SK-N-SH (cell line): ENCODE measurements at regions not wholly inside any gene's neighbourhood (a gene's known extent, or its start where the extent isn't known, plus 50 kb on each side); places are given as distances from the start of the nearest gene placed in this dataset.

ENCODE experiments used
- CTCF ChIA-PET: fragments of 300-600, 350-600 bp; formaldehyde crosslinking; extraction: SDS; loops from one replicate; lab custom pipeline; 2021; lab: Yijun Ruan, JAX
- POLR2A ChIA-PET: fragments of 350-600 bp; sonication (Branson Sonifier 250); formaldehyde crosslinking; extraction: SDS; loops from one replicate; lab custom pipeline; 2020; ENCODE audit warnings: antibody characterized with exemption, inconsistent platforms; lab: Yijun Ruan, JAX
- DNase-seq: peaks from one replicate; pipeline ENCODE4 v3.0.0; 2012
- H2AFZ ChIP-seq: fragments of 200-600 bp; sonication (generic); 2 replicates; pipeline ENCODE4 v1.8.1; 2016; ENCODE audit warnings: antibody characterized with exemption, mild to moderate bottlenecking, low read depth
- H3F3A ChIP-seq: fragments of 200-600 bp; sonication (generic); replicated peaks from 2 replicates; pipeline ENCODE3; 2016; ENCODE audit warnings: antibody characterized with exemption, mild to moderate bottlenecking; ENCODE audit not compliant: insufficient read depth
- H3K27ac ChIP-seq, 2 experiments: fragments of 200-500 bp in 1 of 2; fragments of 200-600 bp in 1 of 2; sonication (Bioruptor generic) in 1 of 2; sonication (generic), shearing (Covaris generic) in 1 of 2; 2 replicates each; pipeline versions ENCODE4 v1.5.1 to v1.6.1; 2014 to 2016; ENCODE audit warnings: low read depth in 2 of 2, inconsistent platforms in 1 of 2, low read length in 1 of 2, mild to moderate bottlenecking in 1 of 2, mixed read lengths in 1 of 2
- H3K27me3 ChIP-seq: fragments of 200-600 bp; sonication (generic), shearing (Covaris generic); 2 replicates; pipeline ENCODE4 v1.6.1; 2016; ENCODE audit warnings: mixed run types; ENCODE audit not compliant: insufficient read depth
- H3K36me3 ChIP-seq, 2 experiments: fragments of 200-500 bp in 1 of 2; fragments of 200-600 bp in 1 of 2; sonication (Bioruptor generic) in 1 of 2; sonication (generic) in 1 of 2; replicated peaks in 1 of 2; 2 replicates each; pipeline versions ENCODE3 to v1.5.1; 2014 to 2016; ENCODE audit warnings: low read length in 1 of 2, mild to moderate bottlenecking in 1 of 2; ENCODE audit not compliant: insufficient read depth in 2 of 2, control insufficient read depth in 1 of 2
- H3K4me1 ChIP-seq, 2 experiments: fragments of 200-500 bp in 1 of 2; fragments of 200-600 bp in 1 of 2; sonication (Bioruptor generic) in 1 of 2; sonication (generic), shearing (Covaris generic) in 1 of 2; 2 replicates each; pipeline versions ENCODE4 v1.5.1 to v1.6.1; 2014 to 2016; ENCODE audit warnings: low read depth in 1 of 2, low read length in 1 of 2, mixed run types in 1 of 2; ENCODE audit not compliant: insufficient read depth in 2 of 2, control insufficient read depth in 1 of 2
- H3K4me2 ChIP-seq: fragments of 200-600 bp; sonication (generic), shearing (Covaris generic); 2 replicates; pipeline ENCODE4 v1.6.1; 2017; ENCODE audit warnings: mixed run types
- H3K4me3 ChIP-seq, 2 experiments: fragments of 200-500 bp in 1 of 2; fragments of 200-600 bp in 1 of 2; sonication (Bioruptor generic) in 1 of 2; sonication (generic), shearing (Covaris generic) in 1 of 2; 2 replicates each; pipeline versions ENCODE4 v1.5.1 to v1.8.1; 2014 to 2016; ENCODE audit warnings: low read depth in 2 of 2, inconsistent platforms in 1 of 2, low read length in 1 of 2, mild to moderate bottlenecking in 1 of 2, mixed read lengths in 1 of 2, moderate library complexity in 1 of 2
- H3K79me2 ChIP-seq: fragments of 200-600 bp; sonication (generic); 2 replicates; pipeline ENCODE4 v1.8.1; 2017; ENCODE audit warnings: mild to moderate bottlenecking; ENCODE audit not compliant: insufficient read depth
- H3K9ac ChIP-seq: fragments of 200-600 bp; sonication (generic); 2 replicates; pipeline ENCODE4 v1.6.1; 2017; ENCODE audit warnings: mixed run types
- H3K9me2 ChIP-seq: fragments of 200-600 bp; sonication (generic); 2 replicates; pipeline ENCODE4 v1.6.1; 2017; ENCODE audit warnings: mixed run types
- H3K9me3 ChIP-seq: fragments of 200-600 bp; sonication (generic); 2 replicates; pipeline ENCODE4 v1.6.1; 2017; ENCODE audit warnings: mixed run types, mild to moderate bottlenecking, moderate library complexity
- H4K20me1 ChIP-seq: fragments of 200-600 bp; sonication (generic); 2 replicates; pipeline ENCODE4 v1.6.1; 2017; ENCODE audit warnings: mild to moderate bottlenecking, mixed run types; ENCODE audit not compliant: insufficient read depth
- CHD2 ChIP-seq: fragments of 150-350 bp; IDR thresholded peaks from 2 replicates; pipeline ENCODE4 v1.6.1; 2018; ENCODE audit warnings: low read length; ENCODE audit not compliant: partially characterized antibody
- EZH2phosphoT487 ChIP-seq: fragments of 200-600 bp; sonication (generic); IDR thresholded peaks from 2 replicates; pipeline ENCODE4 v1.6.1; 2017; ENCODE audit warnings: low read depth, mixed run types, mild to moderate bottlenecking, antibody characterized with exemption, moderate library complexity, borderline replicate concordance
- FOXM1 ChIP-seq: IDR thresholded peaks from 2 replicates; pipeline ENCODE4 v1.4.0; 2012; ENCODE audit warnings: low read depth, mild to moderate bottlenecking
- NFIC ChIP-seq: IDR thresholded peaks from 2 replicates; pipeline ENCODE4 v1.4.0; 2012; ENCODE audit warnings: borderline replicate concordance
- NRF1 ChIP-seq: IDR thresholded peaks from 2 replicates; pipeline ENCODE4 v1.6.1; 2012; ENCODE audit warnings: low read depth, mild to moderate bottlenecking, low read length
- RCOR1 ChIP-seq: fragments of 150-350 bp; IDR thresholded peaks from 2 replicates; pipeline ENCODE4 v1.6.1; 2017; ENCODE audit warnings: antibody characterized with exemption, low read length
- RFX5 ChIP-seq: IDR thresholded peaks from 2 replicates; pipeline ENCODE4 v1.6.1; 2012; ENCODE audit warnings: mild to moderate bottlenecking, improper control_type of control experiment, low read length
- SMC3 ChIP-seq: IDR thresholded peaks from 2 replicates; pipeline ENCODE4 v1.6.1; 2012; ENCODE audit warnings: low read depth, low read length, improper control_type of control experiment
- TEAD4 ChIP-seq: IDR thresholded peaks from 2 replicates; pipeline ENCODE4 v1.4.0; 2012; ENCODE audit warnings: mild to moderate bottlenecking, borderline replicate concordance; ENCODE audit not compliant: insufficient read depth
- USF2 ChIP-seq: fragments of 150-350 bp; IDR thresholded peaks from 2 replicates; pipeline ENCODE4 v1.6.1; 2017; ENCODE audit warnings: antibody characterized with exemption, low read length, low read depth, borderline replicate concordance
- YY1 ChIP-seq: IDR thresholded peaks from 2 replicates; pipeline ENCODE4 v1.4.0; 2012; ENCODE audit warnings: low read depth, mild to moderate bottlenecking
- WGBS: methylation state at CpG from one replicate; pipeline ENCODE4 v1.1.6; 2017; ENCODE audit warnings: low lambda C conversion rate; 5-methylcytosine and 5-hydroxymethylcytosine counted together
- TF ChIP-seq, protein P1 (sequence below): IDR thresholded peaks from 2 replicates; pipeline ENCODE4 v1.6.1; 2012; ENCODE audit warnings: mild to moderate bottlenecking, low read depth, low read length, moderate library complexity
- TF ChIP-seq, protein P2 (sequence below): IDR thresholded peaks from 2 replicates; pipeline ENCODE4 v1.4.0; 2012; ENCODE audit warnings: low read depth, borderline replicate concordance

- ChIA-PET POLR2A (no interaction called here), CTCF (interaction anchor here (0.8 kb wide), 1 partner anchor 128 kb away, joined by 4 read pairs; no protein-coding TSS in a partner anchor)
- Histone ChIP-seq H3K4me3 (no peak overlapping the region), H3K79me2 (no peaks in the 10 kb centered on the region), H3K36me3 (no peaks in the 10 kb centered on the region), H2AFZ (no peak overlapping the region), H3K9me3 (no peaks in the 10 kb centered on the region), H3K4me2 (no peak overlapping the region), H3K27ac (no peak overlapping the region), H3K27me3 (no peaks in the 10 kb centered on the region; the same call in 1 of the 2 replicates), H4K20me1 (no peaks in the 10 kb centered on the region), H3K4me1 (no peaks in the 10 kb centered on the region), H3K9ac (no peak overlapping the region), H3F3A (no peaks in the 10 kb centered on the region), H3K9me2 (no peaks in the 10 kb centered on the region)
- WGBS: 62% methylated on average over 5 of the region's 10 CpGs
- no peak for DNase-seq
- TF ChIP-seq TEAD4 (no peak), CHD2 (no peak), EZH2phosphoT487 (no peak), USF2 (no peak), RCOR1 (no peak), NFIC (no peak), FOXM1 (no peak), NRF1 (no peak), SMC3 (no peak), RFX5 (no peak), YY1 (no peak)
- TF ChIP-seq, protein P1, sequence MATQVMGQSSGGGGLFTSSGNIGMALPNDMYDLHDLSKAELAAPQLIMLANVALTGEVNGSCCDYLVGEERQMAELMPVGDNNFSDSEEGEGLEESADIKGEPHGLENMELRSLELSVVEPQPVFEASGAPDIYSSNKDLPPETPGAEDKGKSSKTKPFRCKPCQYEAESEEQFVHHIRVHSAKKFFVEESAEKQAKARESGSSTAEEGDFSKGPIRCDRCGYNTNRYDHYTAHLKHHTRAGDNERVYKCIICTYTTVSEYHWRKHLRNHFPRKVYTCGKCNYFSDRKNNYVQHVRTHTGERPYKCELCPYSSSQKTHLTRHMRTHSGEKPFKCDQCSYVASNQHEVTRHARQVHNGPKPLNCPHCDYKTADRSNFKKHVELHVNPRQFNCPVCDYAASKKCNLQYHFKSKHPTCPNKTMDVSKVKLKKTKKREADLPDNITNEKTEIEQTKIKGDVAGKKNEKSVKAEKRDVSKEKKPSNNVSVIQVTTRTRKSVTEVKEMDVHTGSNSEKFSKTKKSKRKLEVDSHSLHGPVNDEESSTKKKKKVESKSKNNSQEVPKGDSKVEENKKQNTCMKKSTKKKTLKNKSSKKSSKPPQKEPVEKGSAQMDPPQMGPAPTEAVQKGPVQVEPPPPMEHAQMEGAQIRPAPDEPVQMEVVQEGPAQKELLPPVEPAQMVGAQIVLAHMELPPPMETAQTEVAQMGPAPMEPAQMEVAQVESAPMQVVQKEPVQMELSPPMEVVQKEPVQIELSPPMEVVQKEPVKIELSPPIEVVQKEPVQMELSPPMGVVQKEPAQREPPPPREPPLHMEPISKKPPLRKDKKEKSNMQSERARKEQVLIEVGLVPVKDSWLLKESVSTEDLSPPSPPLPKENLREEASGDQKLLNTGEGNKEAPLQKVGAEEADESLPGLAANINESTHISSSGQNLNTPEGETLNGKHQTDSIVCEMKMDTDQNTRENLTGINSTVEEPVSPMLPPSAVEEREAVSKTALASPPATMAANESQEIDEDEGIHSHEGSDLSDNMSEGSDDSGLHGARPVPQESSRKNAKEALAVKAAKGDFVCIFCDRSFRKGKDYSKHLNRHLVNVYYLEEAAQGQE: no peak
- TF ChIP-seq, protein P2, sequence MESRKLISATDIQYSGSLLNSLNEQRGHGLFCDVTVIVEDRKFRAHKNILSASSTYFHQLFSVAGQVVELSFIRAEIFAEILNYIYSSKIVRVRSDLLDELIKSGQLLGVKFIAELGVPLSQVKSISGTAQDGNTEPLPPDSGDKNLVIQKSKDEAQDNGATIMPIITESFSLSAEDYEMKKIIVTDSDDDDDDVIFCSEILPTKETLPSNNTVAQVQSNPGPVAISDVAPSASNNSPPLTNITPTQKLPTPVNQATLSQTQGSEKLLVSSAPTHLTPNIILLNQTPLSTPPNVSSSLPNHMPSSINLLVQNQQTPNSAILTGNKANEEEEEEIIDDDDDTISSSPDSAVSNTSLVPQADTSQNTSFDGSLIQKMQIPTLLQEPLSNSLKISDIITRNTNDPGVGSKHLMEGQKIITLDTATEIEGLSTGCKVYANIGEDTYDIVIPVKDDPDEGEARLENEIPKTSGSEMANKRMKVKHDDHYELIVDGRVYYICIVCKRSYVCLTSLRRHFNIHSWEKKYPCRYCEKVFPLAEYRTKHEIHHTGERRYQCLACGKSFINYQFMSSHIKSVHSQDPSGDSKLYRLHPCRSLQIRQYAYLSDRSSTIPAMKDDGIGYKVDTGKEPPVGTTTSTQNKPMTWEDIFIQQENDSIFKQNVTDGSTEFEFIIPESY: no peak
These were observed 638.0 kb downstream of the RNF144A start for GRCh38 chr2:7555260-7555659.
